SK-N-MC (cell line): ENCODE measurements at regions not wholly inside any gene's neighbourhood (a gene's known extent, or its start where the extent isn't known, plus 50 kb on each side); places are given as distances from the start of the nearest gene placed in this dataset.

ENCODE experiments used
- EZH2 ChIP-seq: fragments of 200-600 bp; sonication (generic); IDR thresholded peaks from one replicate; pipeline ENCODE4 v1.6.1; 2017; ENCODE audit warnings: antibody characterized with exemption
- POLR2AphosphoS5 ChIP-seq: IDR thresholded peaks from 2 replicates; pipeline ENCODE4 v1.6.1; 2012; ENCODE audit warnings: mild to moderate bottlenecking, low read depth, low read length, borderline replicate concordance

DNA sequence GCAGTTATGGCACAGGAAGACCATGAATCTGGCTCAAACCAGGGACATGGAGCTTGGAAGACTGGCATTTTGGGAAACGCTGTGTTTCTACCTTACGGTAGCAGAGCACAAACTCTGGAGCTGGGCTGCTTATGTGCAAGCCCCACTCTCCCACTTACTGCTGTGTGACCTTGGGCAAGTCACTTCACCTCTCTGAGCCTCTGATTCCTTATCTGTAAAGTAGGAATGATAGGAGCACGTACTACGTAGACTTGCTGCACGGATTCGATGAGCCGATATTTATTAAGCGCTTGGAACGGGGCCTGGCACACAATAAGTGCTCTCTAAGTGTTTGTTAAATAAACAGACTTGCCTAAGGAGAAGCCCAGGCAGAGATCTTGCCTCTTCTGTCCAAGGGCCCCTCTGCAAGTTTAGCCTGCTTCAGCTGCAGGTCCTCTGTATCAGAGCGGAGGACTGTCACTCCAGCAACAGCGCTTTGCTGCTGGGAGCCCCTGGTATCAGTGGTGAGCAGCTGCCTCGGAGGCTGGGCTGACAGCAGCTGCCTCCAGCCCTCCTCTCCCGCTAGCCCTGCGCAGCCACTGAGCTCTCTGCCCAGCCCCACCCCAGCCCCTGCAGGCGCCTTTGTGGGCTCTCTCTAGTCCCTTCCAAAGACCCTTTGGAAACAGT, 96.9 kb upstream of the ANO1 start:
- no peak for TF ChIP-seq POLR2AphosphoS5
- TF ChIP-seq EZH2: no peak
